NCI-H2227 (cell line): ENCODE measurements at regions not wholly inside any gene's neighbourhood (a gene's known extent, or its start where the extent isn't known, plus 50 kb on each side); places are given as distances from the start of the nearest gene placed in this dataset.
"Not testable (repeated sequence)": the region's sequence is repeated elsewhere in the genome, so short reads cannot be mapped to it uniquely, and the experiment has no call there.

Experiments
- DNase-seq: peaks from one replicate; lab custom pipeline; 2025; ENCODE audit not compliant: unreplicated experiment; lab: John Stamatoyannopoulos, UW

- peak; percentile 49 for DNase-seq
These were observed 102.5 kb downstream of the RAMP3 start for GRCh38 chr7:45259966-45260646.

- DNase-seq = no peak
These were observed 109.7 kb downstream of the RAMP3 start for GRCh38 chr7:45267262-45267661.

GRCh38 chr7:45268013-45268412 is 110.4 kb downstream of the RAMP3 start:
- no peak for DNase-seq

GRCh38 chr7:45269192-45269591 is 111.6 kb downstream of the RAMP3 start:
- DNase-seq = no peak

DNA sequence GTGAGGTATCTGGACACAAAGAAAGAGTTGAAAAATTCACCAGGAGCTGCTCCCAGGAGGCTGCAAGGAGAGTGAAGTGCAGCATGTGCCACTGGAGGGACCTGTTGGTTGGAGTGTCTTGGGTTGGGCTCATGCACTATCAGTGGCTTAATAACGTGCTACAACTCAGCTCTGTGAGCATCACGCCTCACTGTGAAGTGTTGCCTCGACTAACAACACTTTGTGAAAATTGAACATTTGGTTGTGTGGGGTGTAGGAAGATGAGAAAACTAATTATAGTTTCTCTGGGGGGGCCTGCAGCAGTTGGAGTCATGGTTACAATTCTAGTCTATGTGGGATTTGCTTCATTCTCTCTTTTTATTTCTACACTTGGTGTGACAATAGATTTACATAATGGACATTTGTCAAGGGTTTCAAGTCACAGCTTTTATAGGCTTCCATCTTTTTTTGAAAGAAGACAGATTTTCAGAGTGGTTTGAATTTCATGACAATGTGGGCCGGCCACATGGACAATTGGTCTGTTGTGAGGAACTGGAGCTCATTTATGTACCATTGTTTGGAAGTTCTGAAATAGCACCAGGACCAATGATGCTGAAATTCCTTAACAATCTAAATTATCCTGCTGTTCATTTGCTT is 121.3 kb downstream of the RAMP3 start:
- no peak for DNase-seq

DNA sequence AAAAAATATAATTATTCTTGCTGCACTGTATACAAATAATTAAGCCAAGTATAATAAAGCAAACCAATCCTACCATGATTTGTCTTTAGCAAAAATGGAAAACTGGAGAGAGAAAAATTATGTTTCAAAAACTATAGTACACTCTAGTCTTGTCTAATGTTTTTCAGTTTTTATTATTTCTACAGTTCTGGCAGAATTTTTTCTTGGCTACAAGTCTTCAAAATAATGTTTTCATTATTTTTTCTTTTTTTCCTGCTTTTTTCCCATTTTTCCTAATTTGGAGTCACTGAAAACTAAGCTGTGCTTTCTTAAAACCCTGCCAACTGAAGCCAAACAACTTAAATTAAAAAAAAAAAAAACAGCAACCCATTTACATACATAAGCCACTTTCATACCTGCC is 132.0 kb downstream of the RAMP3 start:
- DNase-seq = not testable (repeated sequence)

DNA sequence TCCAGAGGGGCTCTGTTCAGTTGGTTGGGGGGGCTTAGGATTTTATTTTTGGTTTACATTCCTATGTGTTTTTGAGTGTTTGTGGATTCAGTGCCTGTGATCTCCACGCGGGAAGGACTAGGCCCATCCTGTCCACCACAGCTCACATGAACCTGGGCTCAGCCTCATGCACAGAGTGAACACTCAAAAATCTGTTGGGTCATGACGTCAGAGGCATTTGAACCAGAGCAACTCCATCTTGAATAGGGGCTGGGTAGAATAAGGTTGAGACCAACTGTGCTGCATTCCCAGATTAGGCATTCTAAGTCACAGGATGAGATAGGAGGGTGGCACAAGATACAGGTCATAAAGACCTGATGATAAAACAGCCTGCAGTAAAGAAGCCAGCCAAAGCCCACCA is 133.3 kb downstream of the RAMP3 start:
- no peak for DNase-seq

DNA sequence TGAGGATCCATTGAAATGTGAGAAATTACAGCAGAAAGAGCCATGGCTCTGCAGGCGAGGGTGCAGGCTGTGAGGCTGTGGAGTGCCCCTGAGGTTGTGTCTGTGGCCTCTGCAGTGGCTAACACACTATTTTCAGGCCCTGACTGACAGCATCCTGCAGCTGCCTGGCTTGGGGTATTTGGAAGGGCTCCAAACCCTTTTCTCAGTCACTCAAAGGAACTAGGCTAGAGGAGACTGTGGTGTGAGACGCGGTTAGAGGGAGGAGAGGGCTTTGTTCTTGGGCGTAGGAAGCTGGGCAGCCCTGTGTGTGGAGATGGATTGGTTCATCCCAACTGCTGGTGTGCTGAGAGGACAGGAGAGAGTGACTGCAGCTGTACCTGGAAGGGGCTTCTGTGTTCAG is 134.9 kb downstream of the RAMP3 start:
- no peak for DNase-seq

DNA sequence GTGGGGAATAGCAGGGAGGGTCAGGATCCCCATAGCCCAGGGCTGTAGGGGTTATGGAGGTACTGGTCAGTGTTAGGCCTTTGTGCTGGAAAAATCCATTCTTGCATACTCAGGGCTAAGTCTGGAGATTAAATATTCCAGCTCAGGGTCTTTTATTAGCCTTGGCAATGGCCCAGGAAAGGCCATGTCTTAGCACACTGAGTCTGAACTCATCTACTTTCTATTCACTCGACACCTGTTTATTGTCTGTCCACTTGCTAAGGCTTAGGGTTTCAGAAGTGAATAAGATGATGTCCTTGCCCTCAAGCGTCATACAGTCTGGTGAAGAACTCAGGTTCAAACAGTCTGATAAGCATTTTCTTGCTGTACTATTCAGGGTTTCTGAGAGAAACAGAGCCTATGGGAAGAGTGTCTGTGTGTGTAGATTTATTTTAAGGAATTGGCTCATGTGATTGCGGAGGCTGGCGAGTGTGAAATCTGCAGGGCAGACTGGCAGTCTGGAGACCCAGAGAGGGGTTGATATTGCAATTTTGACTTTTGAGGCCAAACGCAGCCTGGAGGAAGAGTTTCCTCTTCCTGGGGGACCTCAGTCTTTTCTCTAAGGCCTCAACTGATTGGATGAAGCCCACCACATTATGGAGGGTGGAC is 135.8 kb downstream of the RAMP3 start:
- no peak for DNase-seq

GRCh38 chr7:45294559-45294958 is 137.0 kb downstream of the RAMP3 start:
- no peak for DNase-seq

DNA sequence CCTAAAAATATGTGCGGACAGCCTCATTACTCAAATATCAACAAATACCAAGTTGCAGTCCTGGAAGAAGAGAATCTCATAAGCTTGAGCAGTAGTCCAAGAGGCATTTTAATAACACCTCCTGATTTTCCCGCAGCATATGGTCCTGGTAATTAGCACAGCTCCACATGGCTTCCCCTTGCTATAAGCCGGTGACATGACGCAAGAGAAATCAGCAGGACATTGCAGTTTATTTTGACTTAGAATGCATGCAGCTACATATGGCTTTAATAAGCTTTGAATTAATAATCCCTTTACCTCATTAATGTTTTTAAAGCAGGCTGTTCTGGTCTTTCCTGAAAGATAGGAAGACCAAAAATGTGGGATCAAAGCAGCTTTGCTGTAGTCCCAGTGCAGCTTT is 137.6 kb downstream of the RAMP3 start:
- DNase-seq = no peak

DNA sequence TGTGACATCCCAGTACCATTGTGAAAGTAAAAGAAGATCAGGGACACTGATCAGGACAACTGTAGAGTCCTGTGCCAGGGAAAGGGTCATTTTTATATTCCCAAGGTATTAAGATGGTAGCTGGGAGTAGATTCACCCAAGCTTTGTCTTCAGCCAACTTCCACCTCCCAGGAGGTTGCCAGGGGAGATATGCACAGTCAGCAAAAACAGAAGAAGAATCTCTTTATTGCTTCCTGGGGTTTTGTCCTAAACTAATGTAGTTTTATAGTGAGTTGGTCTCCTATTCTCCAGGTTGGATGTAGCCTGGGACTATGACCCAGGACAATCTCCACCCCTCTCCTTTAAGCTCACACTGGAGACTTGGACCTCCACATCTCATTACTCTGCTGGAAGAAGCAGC is 139.2 kb downstream of the RAMP3 start:
- no peak for DNase-seq

- no peak for DNase-seq
These were observed 149.2 kb downstream of the RAMP3 start for GRCh38 chr7:45306752-45307305.

- no peak for DNase-seq
These were observed 154.0 kb downstream of the RAMP3 start for GRCh38 chr7:45311597-45311996.

DNA sequence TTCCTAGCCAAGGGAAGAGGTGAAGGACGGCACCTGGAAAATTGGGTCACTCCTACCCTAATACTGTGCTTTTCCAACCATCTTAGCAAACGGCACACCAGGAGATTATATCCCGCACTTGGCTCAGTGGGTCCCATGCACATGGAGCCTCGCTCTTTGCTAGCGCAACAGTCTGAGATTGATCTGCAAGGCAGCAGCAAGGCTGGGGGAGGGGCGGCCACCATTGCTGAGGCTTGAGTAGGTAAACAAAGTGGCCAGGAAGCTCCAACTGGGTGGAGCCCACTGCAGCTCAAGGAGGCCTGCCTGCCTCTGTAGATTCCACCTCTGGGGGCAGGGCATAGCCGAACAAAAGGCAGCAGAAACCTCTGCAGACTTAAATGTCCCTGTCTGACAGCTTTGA is 157.9 kb downstream of the RAMP3 start:
- DNase-seq = not testable (repeated sequence)

GRCh38 chr7:45324683-45325237 is 167.2 kb downstream of the RAMP3 start:
- DNase-seq = no peak

DNA sequence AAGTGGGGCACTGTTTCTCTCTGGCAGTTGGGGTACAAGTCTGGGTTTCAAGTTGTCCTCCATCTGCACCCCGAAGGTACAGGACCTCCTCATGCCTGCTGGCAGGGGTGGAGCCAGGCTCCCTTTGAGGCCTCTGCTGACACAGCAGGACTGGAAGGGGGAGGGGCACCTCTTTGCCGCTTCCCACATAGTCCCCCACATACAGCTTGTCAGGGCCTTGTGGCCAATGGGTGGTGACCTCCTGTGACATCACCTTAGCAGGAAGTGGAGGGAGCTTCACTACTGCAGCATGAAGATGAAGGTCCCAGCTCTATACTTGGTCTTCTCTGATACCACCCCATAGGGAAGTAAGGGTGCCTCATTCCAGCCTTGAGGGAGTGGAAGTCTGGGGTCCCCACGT is 167.8 kb downstream of the RAMP3 start:
- no peak for DNase-seq

- no peak for DNase-seq
These were observed 170.9 kb downstream of the RAMP3 start for GRCh38 chr7:45328403-45328981.

DNA sequence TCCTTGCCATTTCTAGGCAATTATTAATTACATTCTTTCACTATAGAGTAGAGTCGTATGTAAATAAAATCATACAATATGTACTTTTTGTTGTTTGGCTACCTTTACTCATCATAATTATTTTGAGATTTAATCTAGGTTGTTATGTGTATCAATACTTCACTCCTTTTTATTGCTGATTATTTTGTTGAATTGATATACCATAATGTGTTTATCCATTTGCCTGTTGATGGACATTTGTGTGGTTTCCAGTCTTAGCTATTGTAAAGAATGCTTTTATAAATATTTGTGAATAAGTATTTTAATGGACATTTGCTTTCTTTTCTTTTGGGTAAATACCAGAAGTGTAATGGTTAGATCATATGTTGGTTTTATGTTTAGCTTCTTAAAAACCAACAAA is 174.0 kb downstream of the RAMP3 start:
- no peak for DNase-seq

DNA sequence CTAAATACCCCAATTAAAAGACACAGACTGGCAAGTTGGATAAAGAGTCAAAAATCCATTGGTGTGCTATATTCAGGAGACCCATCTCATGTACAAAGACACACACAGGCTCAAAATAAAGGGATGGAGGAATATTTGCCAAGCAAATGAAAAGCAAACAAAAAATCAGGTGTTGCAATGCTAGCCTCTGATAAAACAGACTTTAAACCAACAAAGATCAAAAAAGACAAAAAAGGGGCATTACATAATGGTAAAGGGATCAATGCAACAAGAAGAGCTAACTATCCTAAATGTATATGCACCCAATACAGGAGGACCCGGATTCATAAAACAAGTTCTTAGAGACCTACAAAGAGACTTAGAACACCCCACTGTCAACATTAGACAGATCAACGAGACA is 177.4 kb downstream of the RAMP3 start:
- DNase-seq = not testable (repeated sequence)

- DNase-seq = no peak
These were observed 184.6 kb downstream of the RAMP3 start for GRCh38 chr7:45342236-45342635.
